ENCODE measurements at regions not wholly inside any gene's neighbourhood (a gene's known extent, or its start where the extent isn't known, plus 50 kb on each side); places are given as distances from the start of the nearest gene placed in this dataset.

DNA sequence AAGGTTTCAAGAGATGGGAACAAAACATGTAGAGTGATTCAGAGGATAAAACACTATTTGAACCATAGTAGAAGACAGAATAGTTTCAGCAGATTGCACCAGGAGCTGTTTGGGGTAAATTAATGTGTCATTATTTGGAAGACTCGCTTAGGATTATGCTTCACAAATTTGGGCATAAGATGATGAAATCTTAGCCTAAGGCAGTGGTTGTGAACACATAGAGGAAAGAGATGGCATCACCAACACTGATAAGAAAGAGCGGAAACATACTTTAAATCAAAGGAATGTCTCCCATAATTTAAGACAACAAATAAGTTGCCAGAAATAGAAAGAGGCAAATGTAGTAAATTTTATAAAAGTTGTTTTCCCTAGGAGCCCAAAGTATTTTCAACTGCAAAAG lies 66.1 kb upstream of the TBCA start:
- no peak for DNase-seq (ENCODE audit: extremely low spot score, unreplicated experiment)
- TF ChIP-seq, protein P1, sequence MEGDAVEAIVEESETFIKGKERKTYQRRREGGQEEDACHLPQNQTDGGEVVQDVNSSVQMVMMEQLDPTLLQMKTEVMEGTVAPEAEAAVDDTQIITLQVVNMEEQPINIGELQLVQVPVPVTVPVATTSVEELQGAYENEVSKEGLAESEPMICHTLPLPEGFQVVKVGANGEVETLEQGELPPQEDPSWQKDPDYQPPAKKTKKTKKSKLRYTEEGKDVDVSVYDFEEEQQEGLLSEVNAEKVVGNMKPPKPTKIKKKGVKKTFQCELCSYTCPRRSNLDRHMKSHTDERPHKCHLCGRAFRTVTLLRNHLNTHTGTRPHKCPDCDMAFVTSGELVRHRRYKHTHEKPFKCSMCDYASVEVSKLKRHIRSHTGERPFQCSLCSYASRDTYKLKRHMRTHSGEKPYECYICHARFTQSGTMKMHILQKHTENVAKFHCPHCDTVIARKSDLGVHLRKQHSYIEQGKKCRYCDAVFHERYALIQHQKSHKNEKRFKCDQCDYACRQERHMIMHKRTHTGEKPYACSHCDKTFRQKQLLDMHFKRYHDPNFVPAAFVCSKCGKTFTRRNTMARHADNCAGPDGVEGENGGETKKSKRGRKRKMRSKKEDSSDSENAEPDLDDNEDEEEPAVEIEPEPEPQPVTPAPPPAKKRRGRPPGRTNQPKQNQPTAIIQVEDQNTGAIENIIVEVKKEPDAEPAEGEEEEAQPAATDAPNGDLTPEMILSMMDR (conservative IDR thresholded peaks at IDR 0.05): no peak
- H3K27ac Mint-ChIP-seq: no peak overlapping the region
- no peaks in the 10 kb centered on the region for H3K9me3 Mint-ChIP-seq
- H3K4me3 Mint-ChIP-seq: no peak overlapping the region
- peaks cover 7% of the 10 kb centered on the region for H3K4me1 Mint-ChIP-seq (ENCODE audit: unreplicated experiment)
- H3K27me3 Mint-ChIP-seq: peaks cover 94% of the 10 kb centered on the region
- H3K36me3 Mint-ChIP-seq: no peaks in the 10 kb centered on the region

DNA sequence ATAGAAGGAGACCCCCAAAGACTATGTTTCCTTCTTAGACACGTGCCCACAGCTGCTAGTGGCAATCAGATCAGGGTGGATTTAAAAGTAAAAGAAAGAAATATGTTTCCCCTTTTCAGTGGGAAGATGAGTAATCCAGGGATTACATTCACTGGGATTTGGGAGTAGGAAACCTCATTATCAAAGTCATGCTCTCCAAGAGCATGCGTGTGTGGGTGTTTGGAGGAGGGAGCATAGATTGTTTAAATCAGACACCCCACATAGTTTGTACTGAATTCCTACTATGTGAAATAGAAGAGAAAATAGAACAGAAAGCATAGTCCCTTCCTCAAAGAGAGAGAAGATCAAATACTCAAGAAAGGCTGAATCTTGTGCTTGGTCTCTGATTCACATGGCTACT lies 65.5 kb upstream of the TBCA start:
- Mint-ChIP-seq H3K36me3 (no peaks in the 10 kb centered on the region), H3K9me3 (no peaks in the 10 kb centered on the region), H3K4me1 (ENCODE audit: unreplicated experiment) (peaks cover under 1% of the 10 kb centered on the region), H3K27ac (no peak overlapping the region), H3K27me3 (peaks cover 94% of the 10 kb centered on the region), H3K4me3 (no peak overlapping the region)
- DNase-seq (ENCODE audit: extremely low spot score, unreplicated experiment): no peak
- TF ChIP-seq, protein P1 (conservative IDR thresholded peaks at IDR 0.05): no peak

DNA sequence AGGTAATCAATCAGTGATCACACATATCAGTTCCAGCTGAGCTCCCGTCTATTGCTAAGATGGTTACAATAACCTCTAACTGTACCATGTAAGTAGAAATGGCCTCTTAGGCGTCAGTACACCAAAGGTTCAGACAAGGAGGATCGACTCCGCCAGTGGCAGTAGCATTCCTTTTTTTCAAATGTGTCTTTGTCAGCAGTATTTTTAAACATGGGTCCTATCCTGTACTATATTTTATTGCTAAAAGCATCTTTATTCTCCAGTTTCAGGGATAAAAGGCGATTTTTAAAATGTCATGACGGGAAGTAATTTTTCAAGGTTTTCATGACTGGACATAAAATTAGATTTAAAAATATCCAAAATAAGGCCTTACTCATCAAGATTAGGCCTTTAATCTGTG lies 64.8 kb upstream of the TBCA start:
- Mint-ChIP-seq H3K4me1 (ENCODE audit: unreplicated experiment) (no peaks in the 10 kb centered on the region), H3K36me3 (no peaks in the 10 kb centered on the region), H3K27ac (no peak overlapping the region), H3K4me3 (no peak overlapping the region), H3K27me3 (peaks cover 95% of the 10 kb centered on the region), H3K9me3 (no peaks in the 10 kb centered on the region)
- DNase-seq (ENCODE audit: extremely low spot score, unreplicated experiment): no peak
- TF ChIP-seq, protein P1 (conservative IDR thresholded peaks at IDR 0.05): no peak

GRCh38 chr5:77839691-77840090 lies 63.6 kb upstream of the TBCA start:
- TF ChIP-seq, protein P1 (conservative IDR thresholded peaks at IDR 0.05): no peak
- H3K4me3 Mint-ChIP-seq: no peak overlapping the region
- no peaks in the 10 kb centered on the region for H3K36me3 Mint-ChIP-seq
- no peaks in the 10 kb centered on the region for H3K9me3 Mint-ChIP-seq
- DNase-seq (ENCODE audit: extremely low spot score, unreplicated experiment): no peak
- H3K4me1 Mint-ChIP-seq (ENCODE audit: unreplicated experiment): no peaks in the 10 kb centered on the region
- no peak overlapping the region for H3K27ac Mint-ChIP-seq
- H3K27me3 Mint-ChIP-seq: peaks cover 85% of the 10 kb centered on the region

DNA sequence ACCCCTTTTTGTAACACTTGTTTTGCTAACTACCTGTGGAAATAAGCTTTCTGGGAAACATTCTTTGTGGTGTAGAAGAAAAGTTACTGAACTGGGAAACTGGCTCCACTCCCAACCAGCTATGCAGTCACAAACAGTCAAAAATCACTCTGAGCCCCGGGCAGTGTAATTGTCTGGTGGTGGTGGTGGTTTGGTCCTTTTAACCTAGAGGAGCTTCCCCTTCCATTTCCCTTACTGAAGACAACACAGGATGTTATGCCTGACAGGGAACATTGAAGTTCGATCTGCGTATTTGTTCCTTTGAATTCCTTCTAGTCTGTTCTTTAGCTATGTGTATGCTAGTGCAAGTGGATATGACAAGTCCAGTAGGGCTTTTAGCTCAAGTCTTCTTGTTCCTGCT lies 56.8 kb upstream of the TBCA start:
- H3K27me3 Mint-ChIP-seq: peaks cover 55% of the 10 kb centered on the region
- no peak overlapping the region for H3K27ac Mint-ChIP-seq
- H3K36me3 Mint-ChIP-seq: no peaks in the 10 kb centered on the region
- H3K9me3 Mint-ChIP-seq: no peaks in the 10 kb centered on the region
- no peak for DNase-seq (ENCODE audit: extremely low spot score, unreplicated experiment)
- no peak overlapping the region for H3K4me3 Mint-ChIP-seq
- H3K4me1 Mint-ChIP-seq (ENCODE audit: unreplicated experiment): no peaks in the 10 kb centered on the region
- TF ChIP-seq, protein P1 (conservative IDR thresholded peaks at IDR 0.05): no peak

- Mint-ChIP-seq H3K4me3 (no peak overlapping the region), H3K4me1 (ENCODE audit: unreplicated experiment) (no peaks in the 10 kb centered on the region), H3K27ac (no peak overlapping the region), H3K27me3 (peaks cover 54% of the 10 kb centered on the region), H3K36me3 (no peaks in the 10 kb centered on the region), H3K9me3 (no peaks in the 10 kb centered on the region)
- no peak for DNase-seq (ENCODE audit: extremely low spot score, unreplicated experiment)
- TF ChIP-seq, protein P1 (conservative IDR thresholded peaks at IDR 0.05): no peak
Measured at GRCh38 chr5:77832166-77832770, 56.1 kb upstream of the TBCA start.
